GM19035 (cell line): ENCODE measurements at regions not wholly inside any gene's neighbourhood (a gene's known extent, or its start where the extent isn't known, plus 50 kb on each side); places are given as distances from the start of the nearest gene placed in this dataset.

Experiments
- ATAC-seq: cut with Tn5 transposase; IDR thresholded peaks from one replicate; pipeline ENCODE4 v1.9.1; 2021; ENCODE audit not compliant: unreplicated experiment

- peak; percentile 86 for ATAC-seq
Measured at GRCh38 chr9:6703898-6704639, 53.7 kb upstream of the KDM4C start.

GRCh38 chr9:6702707-6703106 is 55.1 kb upstream of the KDM4C start:
- ATAC-seq = no peak

- ATAC-seq = no peak
Measured at GRCh38 chr9:6696178-6696577, 50.6 kb upstream of the GLDC start.

- ATAC-seq = no peak
Measured at GRCh38 chr9:6695121-6695814, 49.7 kb upstream of the GLDC start.
